ENCODE measurements at regions not wholly inside any gene's neighbourhood (a gene's known extent, or its start where the extent isn't known, plus 50 kb on each side); places are given as distances from the start of the nearest gene placed in this dataset.

GRCh38 chr10:52864201-52865106, 91.9 kb upstream of the MBL2 start:
- no peak for DNase-seq

- no peak for DNase-seq
Measured at GRCh38 chr10:52858722-52859121, 86.1 kb upstream of the MBL2 start.

DNA sequence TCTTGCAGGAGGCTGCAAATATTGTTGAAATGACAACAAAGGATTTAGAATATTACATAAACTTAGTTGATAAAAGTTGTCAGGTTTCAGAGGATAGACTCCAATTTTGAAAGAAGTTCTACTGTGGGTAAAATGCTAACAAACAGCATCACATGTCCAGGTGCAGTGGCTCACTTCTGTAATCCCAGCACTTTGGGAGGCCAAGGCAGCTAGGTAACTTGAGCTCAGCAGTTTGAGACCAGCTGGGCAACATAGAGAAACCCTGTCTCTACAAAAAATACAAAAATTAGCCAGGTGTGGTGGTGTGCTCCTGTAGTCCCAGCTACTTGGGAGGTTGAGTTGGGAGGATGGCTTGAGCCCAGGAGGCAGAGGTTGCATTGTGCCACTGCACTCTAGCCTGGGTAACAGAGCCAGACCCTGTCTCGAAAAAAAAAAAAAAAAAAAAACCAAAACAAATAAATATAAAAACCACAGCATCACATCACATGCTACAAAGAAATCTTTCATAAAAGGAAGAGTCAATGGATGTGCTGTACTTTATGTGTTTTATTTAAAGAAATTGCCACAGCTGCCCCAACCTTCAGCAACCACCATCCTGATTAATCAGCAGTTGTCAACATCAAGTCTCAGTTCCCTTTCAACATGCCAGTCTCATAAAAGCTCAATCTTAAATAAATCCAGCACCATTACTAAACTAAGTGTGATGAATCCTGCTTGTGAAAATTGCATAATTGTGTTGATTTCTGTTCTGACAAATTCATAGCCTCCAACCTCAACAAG, 83.2 kb upstream of the MBL2 start:
- no peak for DNase-seq

- DNase-seq = no peak
Measured at GRCh38 chr10:52853704-52854103, 81.1 kb upstream of the MBL2 start.

- no peak for DNase-seq
Measured at GRCh38 chr10:52836816-52837215, 64.2 kb upstream of the MBL2 start.
